HepG2 (cell line): ENCODE measurements at regions not wholly inside any gene's neighbourhood (a gene's known extent, or its start where the extent isn't known, plus 50 kb on each side); places are given as distances from the start of the nearest gene placed in this dataset.

Source experiments
- CREM ChIP-seq, 2 experiments: sonication (generic) in 1 of 2; formaldehyde crosslinking in 1 of 2; IDR thresholded peaks; 2 replicates each; pipeline versions ENCODE4 v1.4.0 to v1.6.1; 2016 to 2020; ENCODE audit warnings: antibody characterized with exemption in 1 of 2, mild to moderate bottlenecking in 1 of 2, missing genetic modification reagents in 1 of 2
- CTCF ChIP-seq: sonication (generic); formaldehyde crosslinking; IDR thresholded peaks from 2 replicates; pipeline ENCODE4 v1.5.0; 2020; ENCODE audit warnings: mild to moderate bottlenecking, missing genetic modification reagents, moderate library complexity
- HMG20B ChIP-seq: conservative IDR thresholded peaks from 2 replicates; pipeline ENCODE4 v1.6.1; 2016; ENCODE audit warnings: missing genetic modification reagents, missing compliant biosample characterization
- RNF2 ChIP-seq: fragments of 450-650 bp; conservative IDR thresholded peaks from 2 replicates; pipeline ENCODE4 v1.6.1; 2016; ENCODE audit warnings: low read depth
- SATB2 ChIP-seq: sonication (generic); formaldehyde crosslinking; IDR thresholded peaks from 2 replicates; pipeline ENCODE4 v1.5.0; 2020; ENCODE audit warnings: missing genetic modification reagents
- SKI ChIP-seq: fragments of 450-650 bp; IDR thresholded peaks from one replicate; pipeline ENCODE4 v1.6.1; 2018; ENCODE audit warnings: mild to moderate bottlenecking; ENCODE audit not compliant: partially characterized antibody
- ZBTB20 ChIP-seq: sonication (generic); formaldehyde crosslinking; IDR thresholded peaks from 2 replicates; pipeline ENCODE4 v1.8.1; 2023; ENCODE audit warnings: missing genetic modification reagents, low read depth, mild to moderate bottlenecking, borderline replicate concordance

- TF ChIP-seq RNF2 (0 out of 2 replicates have a peak, but pooled peaks have one; percentile 24), HMG20B (no peak; the same call in 1 of the 2 replicates), CREM (IDR thresholded peaks at IDR 0.05) (no peak), CREM (CRISPR knock-in tag; IDR thresholded peaks at IDR 0.05) (no peak), ZBTB20 (peak; percentile 77; the same call in 1 of the 2 replicates), CTCF (CRISPR knock-in tag) (no peak), SATB2 (CRISPR knock-in tag) (no peak), SKI (no peak)
Measured at GRCh38 chr16:81175325-81175891, 63.1 kb upstream of the BCO1 start.
